NCI-H748 (cell line): ENCODE measurements at regions not wholly inside any gene's neighbourhood (a gene's known extent, or its start where the extent isn't known, plus 50 kb on each side); places are given as distances from the start of the nearest gene placed in this dataset.
"Not testable (repeated sequence)": the region's sequence is repeated elsewhere in the genome, so short reads cannot be mapped to it uniquely, and the experiment has no call there.

Source experiments
- DNase-seq: peaks from one replicate; lab custom pipeline; 2025; ENCODE audit not compliant: unreplicated experiment; lab: John Stamatoyannopoulos, UW

GRCh38 chr6:71197780-71198179 lies 90.8 kb upstream of the OGFRL1 start:
- DNase-seq, result peak; percentile 14

DNA sequence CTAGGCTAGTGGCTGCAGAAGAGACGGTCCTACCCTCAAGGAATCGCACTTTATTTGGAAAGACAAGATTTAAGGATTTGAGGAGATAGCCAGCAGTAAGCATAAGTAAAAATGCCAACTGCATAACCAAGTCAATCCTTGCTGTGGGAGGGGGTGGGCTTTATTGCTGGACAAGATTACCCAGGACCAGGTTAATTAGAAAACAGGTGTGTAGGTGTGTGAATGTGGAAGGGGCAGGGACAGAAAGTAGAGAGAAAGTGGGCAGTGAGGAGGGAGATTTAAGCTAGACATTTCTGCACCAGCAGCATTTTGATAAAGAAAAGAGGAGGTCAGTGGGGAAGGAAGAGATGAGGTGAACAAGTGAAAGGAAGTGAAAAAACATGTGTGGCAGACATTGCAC lies 89.7 kb upstream of the OGFRL1 start:
- DNase-seq, result no peak

DNA sequence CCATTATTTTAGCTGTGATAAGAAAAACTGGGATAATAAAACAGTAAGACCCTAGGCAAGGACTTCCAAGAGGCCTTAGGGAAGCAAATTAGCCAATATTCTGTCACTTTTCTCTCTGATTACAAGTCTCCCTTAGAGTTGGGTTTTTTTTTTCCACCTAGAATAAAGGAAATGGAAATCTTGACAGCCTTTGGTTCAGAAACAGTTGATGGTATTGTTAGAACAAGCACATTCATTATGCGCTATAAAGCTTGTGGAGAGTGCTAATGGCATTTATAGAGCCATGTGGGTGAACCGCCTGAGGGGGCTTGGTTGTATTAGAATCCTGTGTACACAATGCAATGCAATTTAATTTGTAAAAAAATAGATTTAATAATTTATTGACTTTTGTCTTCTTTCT lies 88.9 kb upstream of the OGFRL1 start:
- DNase-seq, result peak; percentile 29

GRCh38 chr6:71203206-71203605 lies 85.4 kb upstream of the OGFRL1 start:
- DNase-seq, result no peak

GRCh38 chr6:71204741-71205140 lies 83.9 kb upstream of the OGFRL1 start:
- no peak for DNase-seq

GRCh38 chr6:71205336-71205956 lies 83.2 kb upstream of the OGFRL1 start:
- DNase-seq, result no peak

DNA sequence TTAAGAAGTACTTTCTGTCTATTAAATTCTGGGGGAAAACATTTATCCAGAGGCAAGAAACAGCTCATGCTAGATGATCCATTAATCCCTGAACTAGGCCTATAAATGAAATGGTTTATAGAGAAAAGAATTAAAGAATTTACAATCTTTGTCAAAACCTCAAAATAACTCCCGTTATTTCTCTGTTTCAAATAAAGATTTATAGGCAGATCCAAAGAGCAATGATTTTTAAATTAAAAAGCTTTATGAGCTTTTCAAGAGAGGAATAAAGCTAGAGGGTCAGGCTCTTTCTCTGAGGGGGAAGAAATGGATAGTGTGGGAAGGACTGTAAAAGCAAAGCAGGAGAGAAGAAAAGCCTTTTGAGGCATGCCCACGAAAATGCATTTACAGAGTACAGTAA lies 82.5 kb upstream of the OGFRL1 start:
- DNase-seq, result no peak

- DNase-seq, result no peak
These were observed 79.4 kb upstream of the OGFRL1 start for GRCh38 chr6:71209206-71209605.

- DNase-seq, result no peak
These were observed 79.0 kb upstream of the OGFRL1 start for GRCh38 chr6:71209626-71210025.

- no peak for DNase-seq
These were observed 76.8 kb upstream of the OGFRL1 start for GRCh38 chr6:71211799-71212198.

DNA sequence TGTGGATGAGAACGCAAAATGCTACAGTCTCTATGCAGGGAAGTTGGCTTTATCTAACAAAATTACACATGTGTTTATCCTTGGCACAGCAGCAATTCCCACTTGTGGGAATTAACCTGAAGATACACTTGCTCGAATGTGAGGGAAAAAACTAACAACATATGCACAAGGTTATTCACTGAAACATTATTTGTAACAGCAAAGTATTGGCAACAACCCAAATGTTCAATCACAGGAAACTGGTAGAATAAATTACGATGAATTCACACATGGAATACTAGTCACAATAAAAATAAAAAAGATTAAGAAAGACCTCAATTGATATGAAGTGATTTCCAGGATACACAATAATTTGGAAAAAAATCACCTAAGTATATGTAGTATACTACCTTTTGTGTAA lies 68.1 kb upstream of the OGFRL1 start:
- DNase-seq, result no peak

DNA sequence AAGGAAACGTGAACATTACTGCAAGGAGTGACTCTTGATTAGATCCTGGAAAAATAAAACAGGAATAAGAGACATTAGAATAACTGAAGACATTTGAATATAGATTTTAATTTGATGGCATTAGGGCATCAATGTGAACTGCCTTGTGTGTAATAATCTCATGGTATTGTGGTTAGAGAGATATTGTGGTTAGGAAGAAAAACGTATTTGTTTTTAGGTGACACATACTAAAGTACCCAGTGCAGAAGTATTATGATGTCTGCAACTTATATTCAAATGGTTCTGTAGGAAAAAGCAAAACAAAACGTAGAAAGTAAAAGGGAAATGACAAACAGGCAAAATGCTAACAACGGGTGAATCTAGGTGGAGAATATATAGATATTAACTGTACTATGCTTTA lies 65.9 kb upstream of the OGFRL1 start:
- DNase-seq, result no peak

- no peak for DNase-seq
These were observed 64.6 kb upstream of the OGFRL1 start for GRCh38 chr6:71224011-71224410.

GRCh38 chr6:71226151-71226550 lies 62.5 kb upstream of the OGFRL1 start:
- no peak for DNase-seq

GRCh38 chr6:71228461-71229041 lies 60.1 kb upstream of the OGFRL1 start:
- no peak for DNase-seq

GRCh38 chr6:71229477-71229876 lies 59.1 kb upstream of the OGFRL1 start:
- DNase-seq, result no peak

DNA sequence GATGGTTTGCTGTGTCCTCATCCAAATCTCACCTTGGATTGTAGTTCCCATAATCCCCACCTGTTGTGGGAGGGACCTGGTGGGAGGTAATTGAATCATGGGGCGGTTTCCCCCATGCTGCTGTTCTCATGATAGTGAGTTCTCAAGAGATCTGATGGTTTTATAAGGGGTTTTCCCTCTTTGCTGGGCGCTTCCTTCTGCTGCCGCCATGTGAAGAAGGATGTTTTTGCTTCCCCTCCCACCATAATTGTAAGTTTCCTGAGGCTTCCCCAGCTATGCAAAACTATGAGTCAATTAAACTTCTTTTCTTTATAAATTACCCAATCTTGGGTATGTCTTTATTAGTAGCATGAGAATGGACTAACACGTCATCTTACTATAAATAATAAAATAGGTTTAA lies 55.7 kb upstream of the OGFRL1 start:
- DNase-seq, result not testable (repeated sequence)

DNA sequence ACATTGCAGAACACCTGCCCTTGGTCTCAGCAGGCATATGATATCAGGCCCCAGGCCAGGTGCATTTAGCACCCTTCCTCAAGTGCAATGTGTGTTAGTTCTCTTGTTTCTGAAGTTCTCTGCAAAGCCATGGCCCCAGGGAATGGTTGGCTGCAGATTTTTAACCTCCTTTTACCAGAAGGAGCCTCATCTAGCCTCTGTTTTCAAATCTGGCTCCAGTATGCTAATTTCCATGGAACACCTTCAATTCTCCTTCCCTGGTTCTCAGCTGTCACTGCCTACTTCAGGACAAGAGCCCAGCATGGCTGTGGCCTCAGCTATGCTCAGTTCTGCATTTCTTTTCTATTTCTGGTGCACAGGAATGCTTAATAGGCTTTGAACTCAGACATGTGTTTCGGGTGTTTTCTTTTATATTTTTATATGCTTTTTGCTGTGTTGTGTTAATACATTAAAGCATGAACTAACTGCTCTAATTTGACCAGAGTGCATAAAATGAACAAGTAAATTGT lies 51.6 kb upstream of the OGFRL1 start:
- no peak for DNase-seq

DNA sequence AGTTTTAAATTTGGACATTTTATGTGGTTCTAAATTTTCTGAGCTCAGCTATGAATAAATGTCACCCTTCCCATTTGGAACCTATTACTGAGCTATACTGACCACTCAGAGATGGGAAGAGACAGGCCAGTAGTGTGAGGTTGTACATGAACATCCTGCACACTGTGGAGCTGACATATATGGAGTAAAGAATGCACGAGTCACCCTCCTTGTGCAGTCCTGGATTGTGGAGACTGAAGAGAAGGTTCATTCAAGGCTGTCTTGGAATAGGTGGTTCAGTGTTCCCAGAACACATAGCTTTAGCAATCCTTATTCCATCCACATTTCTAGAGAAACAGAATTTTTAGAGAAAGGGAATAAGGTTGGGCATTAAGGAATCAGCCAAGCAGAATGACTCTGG lies 50.3 kb upstream of the OGFRL1 start:
- DNase-seq, result no peak
